ENCODE measurements at regions not wholly inside any gene's neighbourhood (a gene's known extent, or its start where the extent isn't known, plus 50 kb on each side); places are given as distances from the start of the nearest gene placed in this dataset.

DNA sequence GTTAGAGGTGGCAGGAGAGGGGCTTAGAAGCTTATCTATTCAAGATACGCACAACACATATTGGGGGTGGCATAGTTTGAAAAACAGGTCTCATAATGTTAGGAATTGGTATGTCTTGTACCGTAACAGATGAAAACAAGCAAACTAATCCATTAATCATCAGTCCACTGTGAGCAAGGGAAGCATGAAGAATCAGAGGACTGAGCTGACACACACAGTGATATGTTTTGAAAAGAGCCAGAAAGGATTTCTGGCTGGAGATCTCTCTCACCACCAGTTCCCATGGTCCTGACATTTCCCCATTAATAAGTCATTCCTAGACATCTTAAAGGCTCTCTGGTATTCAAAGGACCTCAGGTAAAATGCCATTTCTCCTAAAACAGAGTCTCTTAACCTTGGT, 158.8 kb upstream of the PHACTR1 start:
- H3K27me3 ChIP-seq (replicated peaks in 1 of 4; ENCODE audit: control extremely low read depth in 1 of 4, control insufficient read depth in 3 of 4, insufficient read depth in 4 of 4, low read length in 3 of 4): peaks cover 0 to 4% (median 0%) of the 10 kb centered on the region in 4 experiments
- POLR2A ChIA-PET: no interaction called here
- DNase-seq (no peak), ATAC-seq (ENCODE audit: low read depth) (no peak)
- H2AFZ ChIP-seq (ENCODE audit: insufficient read depth, low read depth, low read length, poor library complexity, severe bottlenecking): no peak overlapping the region
- Mint-ChIP-seq H3K4me3 (no peak overlapping the region), H3K27ac (no peak overlapping the region), H3K9me3 (ENCODE audit: insufficient read depth) (peaks cover 6% of the 10 kb centered on the region), H3K27me3 (peaks cover 18% of the 10 kb centered on the region), H3K4me1 (no peaks in the 10 kb centered on the region)
- H3K9ac ChIP-seq (ENCODE audit: low read length): no peak overlapping the region
- H3K27ac ChIP-seq (ENCODE audit: low read length in 2 of 2): no peak overlapping the region
- H3K4me1 ChIP-seq (ENCODE audit: control insufficient read depth in 2 of 2, insufficient read depth in 2 of 2, low read length in 2 of 2): no peaks in the 10 kb centered on the region
- no peaks in the 10 kb centered on the region for H4K20me1 ChIP-seq (ENCODE audit: control insufficient read depth, insufficient read depth, low read length, poor library complexity, severe bottlenecking)
- intact Hi-C loops (cut with micrococcal nuclease): no loop called here
- 100% methylated on average over 1 of the region's 2 CpGs for WGBS (ENCODE audit: insufficient coverage)
- CTCF ChIA-PET: no interaction called here
- no peak overlapping the region for H3K4me3 ChIP-seq (ENCODE audit: control extremely low read depth in 1 of 5, extremely low read depth in 1 of 5, insufficient read depth in 1 of 5, low read depth in 2 of 5, low read length in 4 of 5)
- H3K4me2 ChIP-seq (replicated peaks; ENCODE audit: low read depth, low read length, poor library complexity, severe bottlenecking): no peak overlapping the region
- no peaks in the 10 kb centered on the region for H3K79me2 ChIP-seq (ENCODE audit: control insufficient read depth, insufficient read depth, low read length)
- peaks cover 0 to 11% (median 5%) of the 10 kb centered on the region in 3 donors for H3K9me3 ChIP-seq (ENCODE audit: control extremely low read depth in 1 of 3, control insufficient read depth in 2 of 3, insufficient read depth in 1 of 3, low read length in 2 of 3)
- no peak for TF ChIP-seq EZH2 (IDR thresholded peaks at IDR 0.05; ENCODE audit: borderline replicate concordance, insufficient read depth, low read depth, low read length, poor library complexity, severe bottlenecking)
- TF ChIP-seq, protein P1, sequence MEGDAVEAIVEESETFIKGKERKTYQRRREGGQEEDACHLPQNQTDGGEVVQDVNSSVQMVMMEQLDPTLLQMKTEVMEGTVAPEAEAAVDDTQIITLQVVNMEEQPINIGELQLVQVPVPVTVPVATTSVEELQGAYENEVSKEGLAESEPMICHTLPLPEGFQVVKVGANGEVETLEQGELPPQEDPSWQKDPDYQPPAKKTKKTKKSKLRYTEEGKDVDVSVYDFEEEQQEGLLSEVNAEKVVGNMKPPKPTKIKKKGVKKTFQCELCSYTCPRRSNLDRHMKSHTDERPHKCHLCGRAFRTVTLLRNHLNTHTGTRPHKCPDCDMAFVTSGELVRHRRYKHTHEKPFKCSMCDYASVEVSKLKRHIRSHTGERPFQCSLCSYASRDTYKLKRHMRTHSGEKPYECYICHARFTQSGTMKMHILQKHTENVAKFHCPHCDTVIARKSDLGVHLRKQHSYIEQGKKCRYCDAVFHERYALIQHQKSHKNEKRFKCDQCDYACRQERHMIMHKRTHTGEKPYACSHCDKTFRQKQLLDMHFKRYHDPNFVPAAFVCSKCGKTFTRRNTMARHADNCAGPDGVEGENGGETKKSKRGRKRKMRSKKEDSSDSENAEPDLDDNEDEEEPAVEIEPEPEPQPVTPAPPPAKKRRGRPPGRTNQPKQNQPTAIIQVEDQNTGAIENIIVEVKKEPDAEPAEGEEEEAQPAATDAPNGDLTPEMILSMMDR (IDR thresholded peaks at IDR 0.05): no peak
- H3K36me3 ChIP-seq (replicated peaks in 1 of 2; ENCODE audit: control extremely low read depth in 1 of 2, control insufficient read depth in 1 of 2, extremely low read depth in 1 of 2, insufficient read depth in 2 of 2, low read length in 1 of 2): no peaks in the 10 kb centered on the region

DNA sequence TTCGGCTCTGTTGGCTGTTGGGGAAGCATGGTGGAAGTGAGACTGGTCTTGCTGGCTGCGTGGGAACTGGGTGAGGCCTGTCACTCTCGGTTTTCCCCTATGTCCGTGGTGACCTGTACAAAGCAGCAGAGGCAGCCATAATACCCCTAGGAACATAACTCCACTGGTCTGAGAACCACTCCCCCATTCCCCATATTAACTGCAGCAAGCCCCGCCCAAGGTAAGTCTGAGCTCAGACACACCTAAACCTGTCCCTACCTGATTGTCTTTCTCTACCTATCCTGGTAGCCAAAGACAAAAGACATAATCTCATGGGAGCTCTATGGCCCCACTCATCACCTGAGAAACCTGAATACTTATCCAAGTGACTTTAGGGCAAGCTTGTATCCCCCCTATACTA, 156.3 kb upstream of the PHACTR1 start:
- ChIA-PET POLR2A (no interaction called here), CTCF (no interaction called here)
- Histone ChIP-seq H3K27ac (ENCODE audit: low read length in 2 of 2) (no peak overlapping the region), H2AFZ (ENCODE audit: insufficient read depth, low read depth, low read length, poor library complexity, severe bottlenecking) (no peak overlapping the region), H3K4me2 (replicated peaks; ENCODE audit: low read depth, low read length, poor library complexity, severe bottlenecking) (no peak overlapping the region), H3K9me3 (ENCODE audit: control extremely low read depth in 1 of 3, control insufficient read depth in 2 of 3, insufficient read depth in 1 of 3, low read length in 2 of 3) (peaks cover 0 to 11% (median 5%) of the 10 kb centered on the region in 3 donors), H3K36me3 (replicated peaks in 1 of 2; ENCODE audit: control extremely low read depth in 1 of 2, control insufficient read depth in 1 of 2, extremely low read depth in 1 of 2, insufficient read depth in 2 of 2, low read length in 1 of 2) (no peaks in the 10 kb centered on the region), H4K20me1 (ENCODE audit: control insufficient read depth, insufficient read depth, low read length, poor library complexity, severe bottlenecking) (no peaks in the 10 kb centered on the region), H3K4me1 (ENCODE audit: control insufficient read depth in 2 of 2, insufficient read depth in 2 of 2, low read length in 2 of 2) (no peaks in the 10 kb centered on the region), H3K27me3 (replicated peaks in 1 of 4; ENCODE audit: control extremely low read depth in 1 of 4, control insufficient read depth in 3 of 4, insufficient read depth in 4 of 4, low read length in 3 of 4) (peaks cover 0 to 4% (median 0%) of the 10 kb centered on the region in 4 experiments), H3K79me2 (ENCODE audit: control insufficient read depth, insufficient read depth, low read length) (no peaks in the 10 kb centered on the region), H3K9ac (ENCODE audit: low read length) (no peak overlapping the region), H3K4me3 (ENCODE audit: control extremely low read depth in 1 of 5, extremely low read depth in 1 of 5, insufficient read depth in 1 of 5, low read depth in 2 of 5, low read length in 4 of 5) (no peak overlapping the region)
- ATAC-seq (ENCODE audit: low read depth) (no peak), DNase-seq (no peak)
- Mint-ChIP-seq H3K4me1 (no peaks in the 10 kb centered on the region), H3K4me3 (no peak overlapping the region), H3K9me3 (ENCODE audit: insufficient read depth) (peaks cover 9% of the 10 kb centered on the region), H3K27me3 (peaks cover 18% of the 10 kb centered on the region), H3K27ac (no peak overlapping the region)
- intact Hi-C loops (cut with micrococcal nuclease): no loop called here
- TF ChIP-seq EZH2 (IDR thresholded peaks at IDR 0.05; ENCODE audit: borderline replicate concordance, insufficient read depth, low read depth, low read length, poor library complexity, severe bottlenecking): no peak
- WGBS (ENCODE audit: insufficient coverage): 100% methylated on average over 2 of the region's 5 CpGs
